Ammon's horn (tissue), 1 donor: ENCODE measurements at regions not wholly inside any gene's neighbourhood (a gene's known extent, or its start where the extent isn't known, plus 50 kb on each side); places are given as distances from the start of the nearest gene placed in this dataset.
"Not testable (repeated sequence)": the region's sequence is repeated elsewhere in the genome, so short reads cannot be mapped to it uniquely, and the experiment has no call there.

Experiments
- DNase-seq: peaks from one replicate; pipeline ENCODE4 v3.0.0-alpha.2; 2016; ENCODE audit warnings: low spot score

DNA sequence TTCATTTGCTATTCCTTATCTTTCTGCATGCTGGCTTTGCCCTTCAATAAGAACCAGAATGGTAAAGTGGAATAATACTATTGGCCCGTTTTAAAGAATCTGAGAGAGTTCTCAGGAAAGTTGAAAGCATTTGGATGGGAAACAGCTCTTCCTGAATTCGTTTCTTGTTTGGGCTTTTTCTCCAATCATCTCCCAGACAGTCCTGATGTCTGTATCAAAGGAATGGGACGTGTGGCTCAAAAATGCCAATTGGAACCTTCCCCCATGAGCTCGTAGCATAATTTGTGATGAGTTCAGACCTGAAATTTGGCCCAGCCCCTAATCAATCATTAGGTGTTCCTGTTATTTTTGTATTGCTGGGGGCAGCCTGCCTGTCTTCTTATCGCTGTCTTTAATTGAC is 75.8 kb upstream of the BACH2 start:
- no peak for DNase-seq

DNA sequence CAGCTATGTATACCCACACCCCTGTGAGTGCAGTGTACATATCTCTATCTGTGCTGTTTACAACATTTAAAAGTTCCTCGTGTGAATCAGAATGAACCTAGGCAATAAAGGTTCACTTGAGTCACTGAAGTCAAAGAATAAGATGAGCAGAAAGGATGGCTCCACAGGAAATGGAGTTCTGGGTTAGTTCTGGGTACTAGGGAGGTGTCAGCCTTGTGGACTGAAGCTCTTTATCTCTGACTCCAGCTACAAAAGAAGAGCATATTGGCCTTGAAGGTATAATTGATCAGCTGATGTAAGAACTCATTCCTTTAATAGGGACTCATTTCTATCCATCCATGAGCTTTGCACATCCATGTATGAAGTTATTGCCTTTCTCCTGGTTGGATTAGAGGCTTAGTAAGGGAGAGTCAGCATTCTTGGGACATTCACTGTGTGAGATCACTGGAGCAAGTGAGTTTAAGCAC is 73.9 kb upstream of the BACH2 start:
- no peak for DNase-seq

DNA sequence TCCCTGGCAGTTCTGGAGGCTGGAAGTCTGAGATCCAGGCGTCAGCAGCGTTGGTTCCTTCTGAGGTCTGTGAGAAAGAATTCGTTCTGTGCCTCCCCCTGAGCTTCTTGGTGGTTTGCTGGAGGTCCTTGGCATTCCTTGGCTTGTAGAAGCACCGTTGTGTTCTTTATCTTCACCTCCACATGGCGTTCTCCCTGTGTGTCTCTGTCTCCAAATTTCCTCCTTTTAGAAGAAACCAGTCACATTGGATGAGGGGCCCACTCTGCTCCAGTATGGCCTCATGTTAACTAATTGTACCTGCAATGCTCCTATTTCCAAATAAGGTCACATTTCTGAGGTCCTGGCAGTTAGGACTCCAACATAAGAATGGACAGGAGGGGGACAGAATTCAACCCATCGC is 73.0 kb upstream of the BACH2 start:
- DNase-seq, result no peak

DNA sequence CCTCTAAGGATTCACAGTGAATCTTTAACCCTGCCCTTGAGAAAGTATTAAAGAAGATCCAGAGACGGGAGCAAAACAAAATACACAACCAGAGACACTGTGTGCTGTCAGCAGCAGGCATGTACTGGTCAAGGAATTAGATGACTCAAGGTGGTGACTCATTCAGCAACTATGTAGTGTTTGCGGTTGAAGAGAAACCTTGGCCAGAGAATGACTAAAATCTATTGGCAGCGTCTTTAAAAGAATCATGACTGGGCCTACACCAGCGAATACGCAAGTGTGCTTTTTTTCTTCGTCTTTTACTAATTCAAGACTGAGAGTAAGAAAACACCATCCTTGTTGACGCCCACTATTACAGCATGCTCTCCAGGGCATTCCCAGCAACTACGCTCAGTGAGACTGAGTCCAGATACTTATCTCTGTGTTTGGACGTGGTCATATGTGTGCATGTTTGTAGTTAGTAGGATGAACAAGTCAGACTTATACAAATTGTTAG is 72.4 kb upstream of the BACH2 start:
- peak; percentile 48 for DNase-seq

DNA sequence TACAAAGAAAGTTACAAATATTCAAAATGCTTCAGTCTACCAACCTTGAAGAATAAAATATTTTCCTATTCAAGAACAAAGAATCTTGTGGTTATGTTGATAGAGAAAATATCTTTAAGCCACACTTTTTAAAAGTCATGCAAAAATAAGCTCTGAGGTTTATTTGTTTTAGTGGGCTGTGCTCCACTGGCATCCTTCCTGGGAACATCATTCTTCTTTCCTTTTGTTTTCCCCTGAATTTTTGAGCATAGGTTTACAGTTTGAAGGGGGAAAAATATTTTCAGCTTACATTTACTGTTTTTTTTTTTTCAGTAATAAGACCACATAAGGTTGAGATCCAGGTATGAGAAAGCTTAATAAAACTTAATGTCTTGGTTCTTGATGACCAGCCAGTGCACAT is 72.0 kb upstream of the BACH2 start:
- no peak for DNase-seq

DNA sequence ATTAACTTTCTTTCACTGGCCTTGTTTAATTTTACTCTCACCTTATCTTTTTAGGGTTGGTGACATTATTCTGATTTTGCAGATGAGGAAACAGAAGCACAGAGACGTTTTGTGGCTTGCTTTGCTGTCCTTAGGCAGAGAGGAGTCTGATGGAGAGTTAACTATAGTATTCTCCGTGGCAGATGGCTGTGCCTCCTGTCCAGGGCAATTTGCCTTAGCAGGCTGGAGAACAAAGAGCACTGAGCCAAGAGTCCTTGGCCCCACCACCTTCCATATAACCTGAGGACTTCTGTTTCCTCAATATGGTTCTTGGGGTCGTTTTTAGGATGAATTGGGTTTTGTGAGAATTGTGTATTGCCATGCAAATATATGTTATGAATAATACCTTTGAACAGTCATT is 71.4 kb upstream of the BACH2 start:
- DNase-seq, result no peak

DNA sequence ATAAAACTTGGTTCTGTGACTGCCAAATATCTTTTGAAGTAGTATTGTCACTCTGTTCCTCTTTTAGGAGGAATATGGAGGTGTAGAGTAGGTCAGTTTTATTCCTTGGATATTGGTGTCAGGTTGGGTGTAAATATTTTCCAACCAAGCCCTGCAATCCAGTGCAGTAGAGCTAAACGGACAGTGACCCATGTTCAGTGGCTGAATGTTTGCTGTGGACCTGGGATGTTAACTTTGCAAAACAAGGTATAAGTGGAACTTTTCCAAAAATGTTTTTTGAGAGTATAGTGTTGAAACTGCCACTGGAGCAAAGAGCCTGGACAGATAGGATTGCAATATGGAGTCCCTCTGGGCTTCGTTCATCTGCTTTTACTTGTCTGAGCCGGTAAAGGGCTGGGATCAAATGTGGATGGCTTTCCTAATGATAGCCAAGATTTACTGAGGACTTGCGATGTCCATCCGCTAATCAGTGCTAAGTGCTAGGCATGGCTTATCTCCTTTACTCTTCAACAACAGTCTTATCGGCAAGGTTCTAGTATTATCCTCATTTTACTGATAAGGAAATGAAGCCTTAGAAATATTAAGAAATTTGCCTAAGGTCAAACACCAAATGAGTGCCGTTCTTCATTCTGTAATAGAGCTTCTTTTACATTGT is 69.0 kb upstream of the BACH2 start:
- DNase-seq, result no peak

DNA sequence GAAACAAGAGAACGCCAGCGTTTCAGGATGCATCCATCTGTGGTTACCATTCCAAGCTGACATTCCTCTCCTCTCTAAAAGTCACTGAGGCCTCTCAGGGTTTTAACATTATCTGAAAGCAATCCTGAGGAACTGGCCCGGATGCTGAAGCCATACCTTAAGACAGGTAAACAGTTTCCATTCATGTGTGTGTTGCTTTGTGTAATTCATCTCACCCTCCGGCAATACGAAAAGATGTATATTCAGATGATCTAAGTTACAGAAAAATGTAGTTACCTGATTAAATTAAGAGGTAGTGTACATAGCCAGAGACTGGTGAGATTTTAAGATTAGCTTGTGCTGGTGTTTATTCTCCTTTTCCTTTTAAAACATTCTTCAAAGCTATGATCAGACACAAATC is 68.4 kb upstream of the BACH2 start:
- no peak for DNase-seq

DNA sequence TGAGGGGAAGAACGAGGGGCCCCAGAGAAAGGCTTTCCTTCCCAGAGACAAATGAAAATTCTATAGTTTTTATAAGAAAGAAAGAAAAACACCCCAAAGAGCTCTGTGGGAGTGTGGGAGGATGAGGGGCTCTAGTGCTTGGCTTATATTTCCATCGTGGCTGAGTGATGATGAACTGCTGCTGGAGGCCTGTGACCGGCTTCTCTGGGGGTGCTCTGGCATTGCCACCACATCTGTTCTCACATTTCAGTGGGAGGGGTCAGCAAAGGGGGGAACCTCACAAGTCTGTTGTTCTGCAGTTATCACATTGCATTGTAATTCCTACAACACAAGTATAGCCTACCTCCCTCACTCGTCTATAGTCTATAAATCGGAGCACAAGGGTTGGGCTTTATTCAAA is 67.6 kb upstream of the BACH2 start:
- no peak for DNase-seq

DNA sequence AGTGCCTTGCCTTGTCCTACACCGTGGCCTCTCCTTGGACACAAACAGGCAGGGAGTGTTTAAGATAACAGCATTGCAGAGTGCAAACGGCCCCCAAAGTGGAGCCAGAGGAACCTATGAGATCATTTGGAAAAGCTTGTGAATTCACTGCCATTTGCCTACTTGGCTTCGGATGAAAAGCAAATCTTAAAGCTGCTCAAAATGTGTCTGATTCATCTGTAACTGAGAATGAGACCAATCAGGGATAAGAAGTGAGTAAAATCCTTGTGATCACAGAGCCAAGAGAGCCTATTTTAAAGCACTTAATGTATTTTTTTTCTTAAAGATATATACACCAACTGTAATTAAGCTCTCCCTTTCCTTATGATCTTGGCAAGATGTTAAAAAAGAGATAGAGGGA is 65.7 kb upstream of the BACH2 start:
- DNase-seq, result no peak

DNA sequence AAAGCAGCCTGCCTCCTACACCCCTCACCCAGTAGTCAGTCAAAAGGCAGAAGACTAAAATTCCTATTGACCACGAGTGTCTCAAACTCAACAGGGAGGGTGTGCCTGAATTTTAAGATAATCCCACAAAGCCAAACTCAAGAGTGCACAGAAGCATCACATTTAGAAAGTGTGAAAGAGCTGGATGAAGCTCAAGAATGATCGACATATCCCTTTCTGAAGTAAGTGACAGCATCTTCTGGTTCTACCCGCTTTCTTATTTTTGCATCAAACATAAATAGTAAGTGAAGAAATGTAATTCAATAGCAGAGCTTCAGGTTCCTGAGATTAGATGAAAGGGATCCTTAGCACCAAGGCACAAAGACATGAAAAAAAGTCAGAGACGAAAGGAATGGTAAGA is 64.5 kb upstream of the BACH2 start:
- DNase-seq, result no peak

DNA sequence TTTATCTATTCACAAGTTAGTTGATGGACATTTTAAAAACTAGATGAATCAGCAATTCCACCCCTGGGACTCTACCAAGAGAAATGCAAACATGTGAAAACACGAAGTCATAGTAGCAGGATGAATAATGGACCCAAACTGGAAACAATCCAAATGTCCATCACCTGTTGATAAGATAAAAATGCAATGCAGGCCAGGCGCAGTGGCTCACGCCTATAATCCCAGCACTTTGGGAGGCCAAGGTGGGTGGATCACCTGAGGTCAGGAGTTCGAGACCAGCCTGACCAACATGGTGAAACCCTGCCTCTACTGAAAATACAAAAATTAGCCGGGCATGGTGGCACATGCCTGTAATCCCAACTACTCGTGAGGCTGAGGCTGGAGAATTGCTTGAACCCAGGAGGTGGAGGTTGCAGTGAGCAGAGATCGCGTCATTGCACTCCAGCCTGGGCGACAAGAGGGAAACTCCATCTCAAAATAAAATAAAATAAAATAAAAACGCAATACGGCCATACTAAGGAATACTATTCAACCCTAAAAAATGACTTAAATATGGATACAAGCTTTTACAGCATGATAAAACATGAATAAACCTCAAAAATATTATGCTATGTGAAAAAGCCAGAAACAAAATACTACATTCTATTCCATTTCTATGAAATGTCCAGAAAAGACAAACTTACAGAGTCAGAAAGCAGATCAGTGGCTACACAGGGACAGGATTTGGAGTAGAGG is 61.6 kb upstream of the BACH2 start:
- not testable (repeated sequence) for DNase-seq

DNA sequence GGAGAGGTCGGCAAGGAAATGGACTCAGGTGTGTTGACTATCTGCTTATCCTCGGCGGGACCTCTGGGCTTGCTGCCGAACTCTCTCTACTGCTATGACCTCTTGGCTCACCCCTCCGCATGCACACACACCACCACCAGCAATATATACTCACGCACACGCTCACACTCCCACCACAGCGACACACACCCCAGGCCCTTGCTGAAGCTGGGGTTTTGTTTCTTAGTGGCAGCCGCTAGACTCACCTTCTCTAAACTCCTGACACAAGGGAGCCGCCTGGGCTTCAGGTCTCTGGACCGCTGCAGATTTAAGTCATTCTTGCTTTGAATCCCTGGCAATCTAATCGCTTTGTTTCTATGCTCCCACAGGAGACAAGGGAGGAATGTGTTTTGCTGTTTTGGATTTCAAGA is 59.4 kb upstream of the BACH2 start:
- no peak for DNase-seq

DNA sequence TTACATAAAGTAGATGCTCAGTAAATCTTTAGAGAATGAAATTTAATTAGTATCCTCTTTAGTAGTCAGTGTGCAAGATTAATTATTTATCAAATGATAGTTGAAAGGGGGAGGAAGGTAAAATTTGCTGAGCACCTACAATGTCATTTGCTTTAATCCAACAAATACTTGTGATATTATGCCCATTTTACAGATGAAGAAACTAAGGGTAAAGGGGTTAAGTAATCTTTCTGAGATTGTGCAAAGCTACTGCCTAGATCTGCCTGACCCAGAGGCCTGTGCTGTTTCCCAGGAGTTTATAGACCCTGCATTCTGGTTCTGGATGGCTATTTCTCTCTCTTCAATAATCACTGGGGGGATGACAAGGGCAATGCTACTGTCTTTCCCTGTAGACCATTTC is 58.3 kb upstream of the BACH2 start:
- no peak for DNase-seq

DNA sequence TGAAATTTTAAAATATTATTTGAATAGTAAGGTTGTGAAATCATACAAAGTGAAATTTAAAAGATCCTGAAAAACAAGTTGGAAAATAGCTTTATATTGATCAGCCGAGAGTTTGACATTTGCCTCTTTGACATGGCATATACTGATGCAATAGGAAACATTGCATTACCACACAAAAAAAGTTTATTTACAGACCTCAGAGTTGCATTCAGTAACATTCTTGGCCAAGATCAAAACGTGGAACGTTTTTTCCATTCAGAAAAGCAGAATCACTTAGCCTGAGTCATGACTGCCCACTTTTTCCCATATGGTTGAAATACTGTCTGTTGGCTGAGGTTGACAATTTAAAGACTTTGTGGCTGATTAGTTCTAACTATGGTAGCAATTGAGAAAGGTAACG is 55.1 kb upstream of the BACH2 start:
- no peak for DNase-seq

DNA sequence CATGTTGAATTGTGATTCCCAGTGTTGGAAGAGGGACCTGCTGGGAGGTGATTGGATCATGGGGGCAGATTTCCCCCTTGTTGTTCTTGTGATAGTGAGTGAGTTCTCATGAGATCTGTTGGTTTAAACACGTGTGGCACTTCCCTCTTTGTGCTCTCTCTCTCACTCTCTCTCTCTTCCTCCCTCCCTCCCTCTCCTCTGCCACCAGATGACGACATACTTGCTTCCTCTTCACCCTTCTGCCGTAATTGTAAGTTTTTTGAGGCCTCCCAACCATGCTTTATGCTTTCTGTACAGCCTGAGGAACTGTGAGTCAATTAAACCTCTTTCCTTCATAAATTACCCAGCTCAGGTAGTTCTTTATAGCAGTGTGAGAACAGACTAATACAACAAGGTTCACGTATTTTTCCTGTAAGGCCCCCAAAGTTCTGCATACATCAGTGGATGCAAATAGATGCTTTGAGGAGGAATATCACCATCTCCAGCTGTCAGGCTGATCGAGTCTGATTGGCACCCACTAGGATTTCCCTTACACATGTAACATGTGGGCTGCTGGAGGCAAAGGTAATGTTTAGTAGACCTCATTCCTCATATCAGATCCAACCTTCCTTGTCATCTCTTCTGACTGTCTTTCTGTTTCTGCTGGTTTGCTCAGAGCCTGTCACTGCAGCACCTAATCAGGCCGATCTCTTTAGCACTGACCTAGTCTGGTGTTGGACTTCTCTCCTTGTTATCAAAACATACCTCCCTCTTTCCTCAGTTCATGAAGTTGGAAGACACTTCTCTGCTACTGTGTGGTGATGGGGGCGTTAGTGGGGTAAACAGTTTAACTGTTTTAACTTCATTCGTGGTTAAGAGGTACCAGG is 54.3 kb upstream of the BACH2 start:
- DNase-seq, result peak; percentile 25

DNA sequence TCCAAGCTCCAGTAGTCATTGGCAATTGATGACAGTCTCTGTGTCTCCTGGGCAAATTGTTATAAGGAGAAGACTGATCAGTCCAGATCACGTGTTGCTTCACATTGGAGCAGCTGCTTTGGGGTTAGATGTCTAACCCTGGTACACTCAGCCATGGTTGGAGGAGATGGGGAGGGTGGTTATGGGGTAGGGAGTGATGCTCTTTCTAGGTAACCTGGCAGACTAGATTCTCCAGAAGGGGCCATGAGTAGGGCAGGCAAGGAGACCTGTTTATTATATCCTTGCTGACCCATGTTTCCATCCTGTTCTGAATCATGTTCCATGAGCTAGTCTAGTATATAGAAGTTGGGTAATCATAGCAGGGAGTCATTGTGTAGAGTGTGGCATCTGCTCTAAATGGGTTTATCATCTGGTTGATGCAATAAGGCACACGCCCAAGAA is 50.8 kb upstream of the BACH2 start:
- no peak for DNase-seq

DNA sequence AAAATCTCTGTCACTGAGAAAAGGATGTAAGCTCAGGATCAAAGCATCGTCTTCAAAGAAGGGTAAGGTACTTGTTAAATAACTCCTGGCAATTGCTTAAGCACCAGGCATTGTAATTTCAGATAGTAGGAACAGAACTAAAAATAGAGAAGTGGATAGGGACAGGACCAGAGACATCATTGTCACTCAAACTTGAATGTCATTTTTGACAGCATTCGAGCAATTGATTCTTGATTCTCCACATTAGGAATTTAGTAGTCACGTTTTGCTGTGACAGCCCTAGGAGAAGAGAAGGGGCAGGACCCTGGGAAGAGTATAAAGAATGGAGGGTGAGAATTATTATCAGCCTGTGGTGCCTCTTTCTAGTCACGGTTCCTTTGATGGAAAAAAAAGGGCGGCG is 50.1 kb upstream of the BACH2 start:
- DNase-seq, result no peak
